Mesenchymal stem cell (in vitro differentiated cells and primary cell): ENCODE measurements at regions not wholly inside any gene's neighbourhood (a gene's known extent, or its start where the extent isn't known, plus 50 kb on each side); places are given as distances from the start of the nearest gene placed in this dataset.

ENCODE experiments used
- DNase-seq: peaks from one replicate; pipeline ENCODE4 v3.0.0-alpha.2; 2013
- H2AFZ ChIP-seq: one replicate; pipeline ENCODE4 v1.6.1; 2013; ENCODE audit warnings: low read depth, mild to moderate bottlenecking, control low read depth, inconsistent platforms, low read length, moderate library complexity
- H2AK5ac ChIP-seq: 2 replicates; pipeline ENCODE4 v1.6.1; 2013; ENCODE audit warnings: low read length, moderate library complexity, mild to moderate bottlenecking, inconsistent platforms; ENCODE audit not compliant: severe bottlenecking
- H2BK120ac ChIP-seq: one replicate; pipeline ENCODE4 v1.6.1; 2013; ENCODE audit warnings: low read depth, mild to moderate bottlenecking, inconsistent platforms, low read length, moderate library complexity
- H2BK12ac ChIP-seq, 2 experiments: one replicate each; pipeline ENCODE4 v1.6.1; 2013; ENCODE audit warnings: inconsistent platforms in 2 of 2, low read length in 2 of 2, mild to moderate bottlenecking in 2 of 2, moderate library complexity in 2 of 2, control low read depth in 1 of 2
- H2BK15ac ChIP-seq: one replicate; pipeline ENCODE4 v1.6.1; 2013; ENCODE audit warnings: mild to moderate bottlenecking, low read depth, inconsistent platforms; ENCODE audit not compliant: poor library complexity, severe bottlenecking
- H2BK5ac ChIP-seq: 2 replicates; pipeline ENCODE4 v1.6.1; 2013; ENCODE audit warnings: low read depth, mild to moderate bottlenecking, low read length, control low read depth, inconsistent platforms; ENCODE audit not compliant: poor library complexity, severe bottlenecking
- H3K14ac ChIP-seq, 2 experiments: one replicate each; pipeline ENCODE4 v1.6.1; 2013; ENCODE audit warnings: inconsistent platforms in 2 of 2, low read length in 2 of 2, control low read depth in 1 of 2, mild to moderate bottlenecking in 1 of 2, moderate library complexity in 1 of 2
- H3K18ac ChIP-seq, 2 experiments: one replicate each; pipeline ENCODE4 v1.6.1; 2013; ENCODE audit warnings: inconsistent platforms in 2 of 2, low read length in 2 of 2, control low read depth in 1 of 2, low read depth in 1 of 2, mild to moderate bottlenecking in 1 of 2
- H3K23ac ChIP-seq, 2 experiments: one replicate each; pipeline ENCODE4 v1.6.1; 2013; ENCODE audit warnings: inconsistent platforms in 2 of 2, low read length in 2 of 2, mild to moderate bottlenecking in 2 of 2, moderate library complexity in 2 of 2, control low read depth in 1 of 2
- H3K27ac ChIP-seq: 2 replicates; pipeline ENCODE4 v1.5.1; 2013; ENCODE audit warnings: mild to moderate bottlenecking, moderate library complexity, low read length, control low read depth, inconsistent platforms; ENCODE audit not compliant: poor library complexity, severe bottlenecking
- H3K27me3 ChIP-seq, 2 experiments: 2 replicates each; pipeline versions ENCODE4 v1.6.1 to v1.7.0; 2013; ENCODE audit warnings: low read length in 2 of 2, mild to moderate bottlenecking in 2 of 2, moderate library complexity in 2 of 2, control low read depth in 1 of 2, inconsistent platforms in 1 of 2; ENCODE audit not compliant: control insufficient read depth in 1 of 2, insufficient read depth in 1 of 2
- H3K36me3 ChIP-seq, 2 experiments: 2 replicates each; pipeline versions ENCODE4 v1.6.1 to v1.7.0; 2013; ENCODE audit warnings: low read length in 2 of 2, control low read depth in 1 of 2, inconsistent platforms in 1 of 2, low read depth in 1 of 2, mild to moderate bottlenecking in 1 of 2; ENCODE audit not compliant: insufficient read depth in 2 of 2, control insufficient read depth in 1 of 2
- H3K4ac ChIP-seq, 2 experiments: one replicate each; pipeline ENCODE4 v1.6.1; 2013; ENCODE audit warnings: inconsistent platforms in 2 of 2, low read length in 2 of 2, mild to moderate bottlenecking in 2 of 2, moderate library complexity in 2 of 2, control low read depth in 1 of 2, low read depth in 1 of 2
- H3K4me1 ChIP-seq: 2 replicates; pipeline ENCODE4 v1.6.1; 2013; ENCODE audit warnings: low read depth, low read length, control low read depth; ENCODE audit not compliant: control insufficient read depth, insufficient read depth
- H3K4me2 ChIP-seq: 2 replicates; pipeline ENCODE4 v1.6.1; 2013; ENCODE audit warnings: low read length, mild to moderate bottlenecking, inconsistent platforms; ENCODE audit not compliant: poor library complexity, severe bottlenecking
- H3K4me3 ChIP-seq, 2 experiments: 2 replicates each; pipeline versions ENCODE4 v1.5.1 to v1.7.0; 2013; ENCODE audit warnings: low read length in 2 of 2, mild to moderate bottlenecking in 2 of 2, control low read depth in 1 of 2, low read depth in 1 of 2; ENCODE audit not compliant: insufficient read depth in 1 of 2
- H3K79me1 ChIP-seq: replicated peaks from 2 replicates; pipeline ENCODE4 v1.6.1; 2013; ENCODE audit warnings: mild to moderate bottlenecking, control low read depth, low read length, inconsistent platforms; ENCODE audit not compliant: poor library complexity, severe bottlenecking
- H3K9ac ChIP-seq: 2 replicates; pipeline ENCODE4 v1.7.0; 2013; ENCODE audit warnings: mild to moderate bottlenecking, low read length, moderate library complexity
- H3K9me3 ChIP-seq: 2 replicates; pipeline ENCODE4 v1.7.0; 2013; ENCODE audit warnings: mild to moderate bottlenecking, low read length; ENCODE audit not compliant: control insufficient read depth
- H4K8ac ChIP-seq: one replicate; pipeline ENCODE4 v1.6.1; 2013; ENCODE audit warnings: inconsistent platforms, mild to moderate bottlenecking, low read length, moderate library complexity
- H4K91ac ChIP-seq: one replicate; pipeline ENCODE4 v1.6.1; 2013; ENCODE audit warnings: mild to moderate bottlenecking, low read length, inconsistent platforms
- WGBS: methylation state at CpG from one replicate; pipeline ENCODE4 v1.1.7; 2013; ENCODE audit warnings: mixed read lengths; 5-methylcytosine and 5-hydroxymethylcytosine counted together

DNA sequence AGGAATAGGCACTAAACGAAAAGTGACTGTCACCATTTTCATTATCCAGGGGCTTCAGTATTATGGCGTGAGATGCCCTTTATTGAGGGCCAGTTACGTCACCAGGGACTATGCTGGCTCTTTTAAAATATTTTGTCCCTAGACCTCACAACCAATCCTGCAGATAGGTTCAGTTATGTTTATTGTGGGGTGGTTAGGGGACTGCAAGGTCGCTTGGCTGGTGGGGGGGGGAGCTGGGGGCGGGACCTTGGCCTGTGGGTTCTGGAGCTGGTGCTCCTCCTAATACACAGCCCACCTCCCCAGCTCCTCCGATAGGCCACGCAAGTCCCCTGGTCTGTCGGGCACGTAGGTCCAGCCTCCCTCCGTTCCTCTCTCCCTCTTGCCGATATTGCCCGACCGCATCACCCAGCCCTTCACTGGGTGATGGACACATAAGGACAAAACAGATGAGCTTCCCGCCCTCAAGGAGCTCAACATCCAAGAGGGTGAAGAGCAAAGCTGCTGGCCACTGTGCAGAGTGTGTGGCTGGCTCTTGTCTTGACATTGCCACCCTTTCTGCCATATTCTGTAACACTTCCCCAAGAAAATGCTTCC lies 271.8 kb downstream of the MATN1 start:
- Histone ChIP-seq H3K18ac (no peak overlapping the region), H3K9me3 (no peaks in the 10 kb centered on the region), H3K9ac (no peak overlapping the region), H3K4me3 (no peak overlapping the region), H3K23ac (no peak overlapping the region), H3K79me1 (no peaks in the 10 kb centered on the region), H4K8ac (no peak overlapping the region), H3K4me2 (no peak overlapping the region), H3K27me3 (peaks cover 0 to 7% of the 10 kb centered on the region in 2 experiments), H2BK120ac (no peak overlapping the region), H3K27ac (no peak overlapping the region), H3K4me1 (no peaks in the 10 kb centered on the region), H2BK5ac (no peak overlapping the region), H2BK12ac (no peak overlapping the region), H2BK15ac (no peak overlapping the region), H4K91ac (no peak overlapping the region), H2AFZ (no peak overlapping the region), H3K4ac (no peak overlapping the region), H3K14ac (no peak overlapping the region), H2AK5ac (no peak overlapping the region), H3K36me3 (no peaks in the 10 kb centered on the region)
- no peak for DNase-seq
- WGBS = 88% methylated on average over 11 of the region's 14 CpGs

DNA sequence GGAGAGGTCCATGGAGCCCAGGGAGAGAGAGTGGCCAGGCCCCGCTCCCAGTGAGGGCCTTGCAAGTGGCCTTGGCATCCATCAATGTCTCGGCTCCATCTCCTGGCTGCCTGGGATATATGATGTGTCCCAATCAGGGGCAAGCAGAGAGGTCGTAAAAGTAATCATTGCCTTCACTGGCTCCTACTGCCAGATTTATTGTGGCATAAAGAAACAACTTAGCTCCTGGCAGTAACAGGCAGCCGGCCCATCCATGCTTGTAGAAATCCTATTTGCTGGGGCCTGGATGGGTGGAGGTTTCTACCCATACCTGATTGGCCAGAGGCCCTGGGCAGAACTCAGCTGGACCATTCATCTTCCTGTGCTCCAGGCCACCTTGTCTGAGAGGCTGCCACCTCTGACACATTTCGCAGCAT lies 272.6 kb downstream of the MATN1 start:
- Histone ChIP-seq H3K4me3 (no peak overlapping the region), H2BK12ac (no peak overlapping the region), H3K9ac (no peak overlapping the region), H2BK5ac (no peak overlapping the region), H2AK5ac (no peak overlapping the region), H4K8ac (no peak overlapping the region), H2BK120ac (no peak overlapping the region), H3K23ac (no peak overlapping the region), H3K14ac (no peak overlapping the region), H3K4me2 (no peak overlapping the region), H3K18ac (no peak overlapping the region), H3K4me1 (no peaks in the 10 kb centered on the region), H4K91ac (no peak overlapping the region), H3K4ac (no peak overlapping the region), H2AFZ (no peak overlapping the region), H3K79me1 (no peaks in the 10 kb centered on the region), H3K36me3 (no peaks in the 10 kb centered on the region), H3K9me3 (no peaks in the 10 kb centered on the region), H3K27ac (no peak overlapping the region), H3K27me3 (peaks cover 0 to 7% of the 10 kb centered on the region in 2 experiments), H2BK15ac (no peak overlapping the region)
- DNase-seq = no peak
- WGBS = 55% methylated on average over 5 of the region's 5 CpGs

DNA sequence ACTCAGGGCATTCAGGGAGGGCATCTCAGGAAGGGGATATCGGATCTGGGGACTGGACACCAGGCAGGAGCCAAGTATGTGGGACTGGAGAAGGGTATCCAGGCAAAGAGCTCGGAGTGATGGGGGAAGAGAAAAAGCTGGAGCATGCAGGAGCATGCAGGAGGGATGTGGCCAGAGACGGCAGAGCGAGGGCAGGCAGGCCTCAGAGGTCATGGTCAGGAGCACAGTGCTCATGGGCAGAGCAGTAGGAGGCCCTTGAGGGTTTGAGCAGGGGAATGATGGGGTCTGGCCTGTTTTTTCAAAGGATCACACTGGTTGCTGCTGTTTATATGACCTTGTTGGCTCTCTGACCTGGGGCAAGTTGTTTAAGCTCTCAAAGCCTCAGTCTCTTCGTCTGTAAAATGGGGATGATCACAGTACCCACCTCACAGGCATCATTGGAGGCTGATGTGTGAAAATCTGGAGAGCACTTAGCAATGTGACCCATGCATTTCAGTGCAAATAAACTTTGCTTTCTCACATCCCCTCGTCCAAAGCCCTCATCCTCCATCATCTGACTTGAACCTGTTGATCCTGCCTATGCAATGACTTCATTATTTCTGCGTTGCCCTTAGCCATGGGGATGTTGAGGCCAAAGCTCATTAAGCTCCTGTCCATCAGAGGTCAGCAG lies 273.1 kb downstream of the MATN1 start:
- 48% methylated on average over 7 of the region's 7 CpGs for WGBS
- no peak overlapping the region for H2AFZ ChIP-seq

DNA sequence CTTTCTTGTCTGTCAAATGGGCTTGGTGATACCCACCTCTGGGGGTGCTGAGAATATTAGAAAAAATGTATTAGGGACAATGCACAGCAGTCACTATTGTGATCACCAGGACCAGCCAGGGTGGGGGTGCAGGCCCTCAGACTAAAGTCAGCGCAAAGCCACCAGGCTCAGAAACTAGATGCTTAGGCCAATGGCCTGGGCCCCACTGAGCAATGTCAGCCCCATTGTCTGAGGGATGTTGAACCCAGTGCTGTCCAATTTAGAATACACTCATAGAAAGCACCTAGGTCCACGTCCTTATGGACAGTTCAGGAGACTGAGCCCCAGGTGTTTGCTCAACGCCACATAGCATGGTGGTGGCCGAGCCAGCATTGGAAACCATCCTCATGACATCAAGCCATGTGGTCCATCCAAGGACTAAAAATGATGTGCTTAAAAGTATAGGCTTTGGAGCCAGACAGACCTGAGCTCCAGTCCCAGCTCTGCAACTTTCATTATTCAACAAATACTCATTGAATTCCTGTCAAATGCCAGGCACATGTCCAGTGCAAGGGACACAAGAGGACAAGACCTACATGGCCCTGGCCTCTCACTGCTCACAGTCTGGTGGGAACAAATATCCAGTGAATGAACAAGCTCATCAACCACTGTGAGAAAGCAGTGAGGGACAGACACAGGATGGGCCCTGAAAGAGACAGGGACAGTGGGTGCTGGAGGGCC lies 273.8 kb downstream of the MATN1 start:
- Histone ChIP-seq H3K27ac (no peak overlapping the region), H4K91ac (no peak overlapping the region), H2BK12ac (no peak overlapping the region), H3K9me3 (no peaks in the 10 kb centered on the region), H3K4ac (no peak overlapping the region), H4K8ac (no peak overlapping the region), H3K14ac (no peak overlapping the region), H3K9ac (no peak overlapping the region), H2BK15ac (no peak overlapping the region), H2AK5ac (no peak overlapping the region), H3K4me3 (no peak overlapping the region), H2BK5ac (no peak overlapping the region), H3K27me3 (peaks cover 0 to 10% of the 10 kb centered on the region in 2 experiments), H2AFZ (no peak overlapping the region), H3K18ac (no peak overlapping the region), H3K36me3 (no peaks in the 10 kb centered on the region), H3K4me1 (no peaks in the 10 kb centered on the region), H3K23ac (no peak overlapping the region), H3K4me2 (no peak overlapping the region), H2BK120ac (no peak overlapping the region), H3K79me1 (no peaks in the 10 kb centered on the region)
- WGBS = 72% methylated on average over 4 of the region's 4 CpGs
- DNase-seq = no peak

More for the DNA sequence above, 273.1 kb downstream of the MATN1 start:
- H2BK12ac ChIP-seq = no peak overlapping the region
- H3K9me3 ChIP-seq = no peaks in the 10 kb centered on the region
- no peak overlapping the region for H3K18ac ChIP-seq
- H3K4me1 ChIP-seq = no peaks in the 10 kb centered on the region
- no peak overlapping the region for H4K8ac ChIP-seq
- no peak overlapping the region for H3K27ac ChIP-seq
- no peak overlapping the region for H2BK5ac ChIP-seq
- no peak overlapping the region for H2AK5ac ChIP-seq
- H3K36me3 ChIP-seq = no peaks in the 10 kb centered on the region
- no peak overlapping the region for H3K4me2 ChIP-seq
- H4K91ac ChIP-seq = no peak overlapping the region
- H3K9ac ChIP-seq = no peak overlapping the region
- no peaks in the 10 kb centered on the region for H3K79me1 ChIP-seq
- H2BK120ac ChIP-seq = no peak overlapping the region
- DNase-seq = no peak
- H3K14ac ChIP-seq = no peak overlapping the region
- H3K4ac ChIP-seq = no peak overlapping the region
- H3K23ac ChIP-seq = no peak overlapping the region
- H2BK15ac ChIP-seq = no peak overlapping the region
- H3K27me3 ChIP-seq = peaks cover 0 to 10% of the 10 kb centered on the region in 2 experiments
- no peak overlapping the region for H3K4me3 ChIP-seq
